ENCODE measurements at regions not wholly inside any gene's neighbourhood (a gene's known extent, or its start where the extent isn't known, plus 50 kb on each side); places are given as distances from the start of the nearest gene placed in this dataset.

- no peaks in the 10 kb centered on the region for H3K9me3 ChIP-seq (ENCODE audit: control insufficient read depth, low read length)
- no peaks in the 10 kb centered on the region for H3K36me3 ChIP-seq (ENCODE audit: control insufficient read depth, insufficient read depth, low read length)
- no peak overlapping the region for H2AFZ ChIP-seq
- no peak overlapping the region for H3K27ac ChIP-seq
- no peaks in the 10 kb centered on the region for H3K27me3 ChIP-seq (ENCODE audit: control insufficient read depth, insufficient read depth, low read length)
- no peak for TF ChIP-seq CTCF (IDR thresholded peaks at IDR 0.05)
- H3K4me3 ChIP-seq (ENCODE audit: low read depth, low read length): no peak overlapping the region
- no peak overlapping the region for H3K4me2 ChIP-seq (ENCODE audit: low read length)
- H3K79me2 ChIP-seq: no peaks in the 10 kb centered on the region
- no peaks in the 10 kb centered on the region for H3K4me1 ChIP-seq
- H3K9ac ChIP-seq: no peak overlapping the region
Measured at GRCh38 chr4:22997358-22998224, 304.9 kb downstream of the GBA3 start.

GRCh38 chr4:22991576-22991975, 298.8 kb downstream of the GBA3 start:
- Histone ChIP-seq H3K4me3 (ENCODE audit: low read depth, low read length) (no peak overlapping the region), H3K36me3 (ENCODE audit: control insufficient read depth, insufficient read depth, low read length) (no peaks in the 10 kb centered on the region), H2AFZ (no peak overlapping the region), H3K9me3 (ENCODE audit: control insufficient read depth, low read length) (no peaks in the 10 kb centered on the region), H3K27me3 (ENCODE audit: control insufficient read depth, insufficient read depth, low read length) (no peaks in the 10 kb centered on the region), H3K27ac (no peak overlapping the region), H3K4me2 (ENCODE audit: low read length) (no peak overlapping the region), H3K79me2 (no peaks in the 10 kb centered on the region), H3K9ac (no peak overlapping the region), H3K4me1 (no peaks in the 10 kb centered on the region)
- TF ChIP-seq CTCF (IDR thresholded peaks at IDR 0.05): no peak

GRCh38 chr4:22988526-22988925, 295.8 kb downstream of the GBA3 start:
- no peak for TF ChIP-seq CTCF (IDR thresholded peaks at IDR 0.05)
- no peak overlapping the region for H2AFZ ChIP-seq

GRCh38 chr4:22987870-22988269, 295.1 kb downstream of the GBA3 start:
- no peaks in the 10 kb centered on the region for H3K36me3 ChIP-seq (ENCODE audit: control insufficient read depth, insufficient read depth, low read length)
- no peak overlapping the region for H3K4me3 ChIP-seq (ENCODE audit: low read depth, low read length)
- H3K79me2 ChIP-seq: no peaks in the 10 kb centered on the region
- no peaks in the 10 kb centered on the region for H3K9me3 ChIP-seq (ENCODE audit: control insufficient read depth, low read length)
- no peak for TF ChIP-seq CTCF (IDR thresholded peaks at IDR 0.05)
- H2AFZ ChIP-seq: no peak overlapping the region
- no peaks in the 10 kb centered on the region for H3K4me1 ChIP-seq
- no peaks in the 10 kb centered on the region for H3K27me3 ChIP-seq (ENCODE audit: control insufficient read depth, insufficient read depth, low read length)
- no peak overlapping the region for H3K27ac ChIP-seq
- H3K4me2 ChIP-seq (ENCODE audit: low read length): no peak overlapping the region
- no peak overlapping the region for H3K9ac ChIP-seq

More at GRCh38 chr4:22988526-22988925, 295.8 kb downstream of the GBA3 start:
- H3K9me3 ChIP-seq (ENCODE audit: control insufficient read depth, low read length): no peaks in the 10 kb centered on the region
- no peaks in the 10 kb centered on the region for H3K27me3 ChIP-seq (ENCODE audit: control insufficient read depth, insufficient read depth, low read length)
- H3K4me3 ChIP-seq (ENCODE audit: low read depth, low read length): no peak overlapping the region
- H3K27ac ChIP-seq: no peak overlapping the region
- H3K36me3 ChIP-seq (ENCODE audit: control insufficient read depth, insufficient read depth, low read length): no peaks in the 10 kb centered on the region
- no peak overlapping the region for H3K4me2 ChIP-seq (ENCODE audit: low read length)
- H3K4me1 ChIP-seq: no peaks in the 10 kb centered on the region
- H3K9ac ChIP-seq: no peak overlapping the region
- no peaks in the 10 kb centered on the region for H3K79me2 ChIP-seq

- no peak for TF ChIP-seq CTCF (IDR thresholded peaks at IDR 0.05)
- no peak overlapping the region for H3K4me3 ChIP-seq (ENCODE audit: low read depth, low read length)
- H3K4me1 ChIP-seq: no peaks in the 10 kb centered on the region
- H3K9ac ChIP-seq: no peak overlapping the region
- no peaks in the 10 kb centered on the region for H3K79me2 ChIP-seq
- H3K27ac ChIP-seq: no peak overlapping the region
- H3K27me3 ChIP-seq (ENCODE audit: control insufficient read depth, insufficient read depth, low read length): no peaks in the 10 kb centered on the region
- H3K36me3 ChIP-seq (ENCODE audit: control insufficient read depth, insufficient read depth, low read length): no peaks in the 10 kb centered on the region
- no peaks in the 10 kb centered on the region for H3K9me3 ChIP-seq (ENCODE audit: control insufficient read depth, low read length)
- no peak overlapping the region for H3K4me2 ChIP-seq (ENCODE audit: low read length)
- H2AFZ ChIP-seq: no peak overlapping the region
Measured at GRCh38 chr4:22986881-22987280, 294.1 kb downstream of the GBA3 start.
